Nephron progenitor cell (in vitro differentiated cells): ENCODE measurements at regions not wholly inside any gene's neighbourhood (a gene's known extent, or its start where the extent isn't known, plus 50 kb on each side); places are given as distances from the start of the nearest gene placed in this dataset.

Experiments
- DNase-seq: peaks from one replicate; pipeline ENCODE4 v3.0.0; 2021
- H3K27ac Mint-ChIP-seq: 2 replicates; pipeline ENCODE4 v1.8.0; 2021; ENCODE audit warnings: mild to moderate bottlenecking, moderate library complexity, mixed read lengths
- H3K27me3 Mint-ChIP-seq: 2 replicates; pipeline ENCODE4 v1.8.0; 2021; ENCODE audit warnings: mild to moderate bottlenecking, low read depth, mixed read lengths; ENCODE audit not compliant: poor library complexity
- H3K36me3 Mint-ChIP-seq: 2 replicates; pipeline ENCODE4 v1.8.0; 2021; ENCODE audit warnings: low read depth, mixed read lengths
- H3K4me1 Mint-ChIP-seq: 2 replicates; pipeline ENCODE4 v1.8.0; 2021; ENCODE audit warnings: mixed read lengths
- H3K4me3 Mint-ChIP-seq: 2 replicates; pipeline ENCODE4 v1.8.0; 2021; ENCODE audit warnings: mild to moderate bottlenecking, moderate library complexity, mixed read lengths
- H3K9me3 Mint-ChIP-seq: 2 replicates; pipeline ENCODE4 v1.8.0; 2021; ENCODE audit warnings: mild to moderate bottlenecking, moderate library complexity, mixed read lengths
- TF ChIP-seq, protein P1 (sequence below): fragments of 200-600 bp; sonication (generic); IDR thresholded peaks from 2 replicates; pipeline ENCODE4 v1.5.0; 2021; ENCODE audit warnings: antibody characterized with exemption

DNA sequence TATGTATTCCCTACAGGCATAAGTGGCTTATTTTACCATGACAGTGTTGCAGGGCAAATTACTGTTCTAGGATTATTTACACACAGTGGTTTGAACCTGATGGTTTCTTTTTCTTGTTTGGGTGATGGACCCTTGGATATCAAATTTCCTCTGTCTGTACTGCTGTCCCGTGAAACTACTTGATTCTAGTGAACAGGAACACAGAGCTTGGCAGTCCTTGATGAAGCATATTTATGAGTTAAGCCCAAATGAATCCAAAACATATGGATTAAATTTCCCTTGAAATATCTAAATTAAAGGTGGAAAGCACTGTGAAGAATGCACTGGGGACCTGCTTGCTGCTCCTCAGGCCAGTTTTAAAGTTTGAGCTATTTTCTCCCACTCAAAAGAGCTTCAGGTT, 635.3 kb downstream of the INHBA start:
- Mint-ChIP-seq H3K27ac (no peak overlapping the region), H3K9me3 (peaks cover 7% of the 10 kb centered on the region), H3K27me3 (peaks cover 2% of the 10 kb centered on the region), H3K36me3 (no peaks in the 10 kb centered on the region), H3K4me1 (peaks cover 10% of the 10 kb centered on the region), H3K4me3 (no peak overlapping the region)
- TF ChIP-seq, protein P1, sequence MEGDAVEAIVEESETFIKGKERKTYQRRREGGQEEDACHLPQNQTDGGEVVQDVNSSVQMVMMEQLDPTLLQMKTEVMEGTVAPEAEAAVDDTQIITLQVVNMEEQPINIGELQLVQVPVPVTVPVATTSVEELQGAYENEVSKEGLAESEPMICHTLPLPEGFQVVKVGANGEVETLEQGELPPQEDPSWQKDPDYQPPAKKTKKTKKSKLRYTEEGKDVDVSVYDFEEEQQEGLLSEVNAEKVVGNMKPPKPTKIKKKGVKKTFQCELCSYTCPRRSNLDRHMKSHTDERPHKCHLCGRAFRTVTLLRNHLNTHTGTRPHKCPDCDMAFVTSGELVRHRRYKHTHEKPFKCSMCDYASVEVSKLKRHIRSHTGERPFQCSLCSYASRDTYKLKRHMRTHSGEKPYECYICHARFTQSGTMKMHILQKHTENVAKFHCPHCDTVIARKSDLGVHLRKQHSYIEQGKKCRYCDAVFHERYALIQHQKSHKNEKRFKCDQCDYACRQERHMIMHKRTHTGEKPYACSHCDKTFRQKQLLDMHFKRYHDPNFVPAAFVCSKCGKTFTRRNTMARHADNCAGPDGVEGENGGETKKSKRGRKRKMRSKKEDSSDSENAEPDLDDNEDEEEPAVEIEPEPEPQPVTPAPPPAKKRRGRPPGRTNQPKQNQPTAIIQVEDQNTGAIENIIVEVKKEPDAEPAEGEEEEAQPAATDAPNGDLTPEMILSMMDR = no peak
- no peak for DNase-seq

DNA sequence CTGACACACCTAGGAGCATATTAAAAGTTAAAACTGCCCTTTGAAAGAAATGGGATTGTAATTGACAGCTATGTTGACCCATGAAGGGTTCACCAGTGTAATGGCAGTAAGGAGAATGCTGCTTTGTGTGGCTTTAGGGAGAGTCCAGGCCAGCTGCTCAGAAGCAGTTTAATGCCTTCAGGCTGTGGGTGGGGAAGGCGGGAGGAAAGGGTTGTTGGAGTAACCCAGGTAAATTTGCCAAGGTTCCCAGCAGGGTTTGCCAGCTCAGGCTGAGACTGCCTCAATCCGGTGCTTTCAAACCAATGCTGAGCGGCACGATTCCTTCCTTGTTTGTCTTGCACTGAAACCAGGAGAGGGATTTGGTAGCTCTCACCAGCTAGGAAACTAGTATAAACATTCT, 637.2 kb downstream of the INHBA start:
- no peak for DNase-seq
- H3K9me3 Mint-ChIP-seq = no peaks in the 10 kb centered on the region
- TF ChIP-seq, protein P1 = no peak
- H3K27me3 Mint-ChIP-seq = peaks cover 2% of the 10 kb centered on the region
- no peak overlapping the region for H3K27ac Mint-ChIP-seq
- H3K4me3 Mint-ChIP-seq = no peak overlapping the region
- H3K36me3 Mint-ChIP-seq = no peaks in the 10 kb centered on the region
- peaks cover 10% of the 10 kb centered on the region for H3K4me1 Mint-ChIP-seq

DNA sequence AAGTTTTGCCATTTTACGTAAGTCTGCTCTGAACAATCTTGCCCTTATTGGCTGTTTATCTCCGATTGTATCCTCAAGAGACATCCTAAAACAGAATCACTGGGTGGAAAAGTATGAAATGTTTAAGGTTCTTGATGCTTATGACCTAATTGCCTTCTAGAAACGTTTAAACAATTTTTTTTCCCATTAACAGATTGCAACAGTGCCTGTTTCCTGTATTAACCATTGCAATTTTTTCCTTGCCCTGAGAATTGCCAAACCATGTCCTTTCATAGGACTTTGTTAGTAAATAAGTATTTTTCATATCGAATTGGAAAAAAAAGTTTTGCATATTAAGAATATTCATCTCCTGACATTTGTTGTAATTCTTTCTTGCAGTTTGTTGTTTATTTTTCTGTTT, 639.8 kb downstream of the INHBA start:
- H3K27me3 Mint-ChIP-seq = no peaks in the 10 kb centered on the region
- no peaks in the 10 kb centered on the region for H3K36me3 Mint-ChIP-seq
- DNase-seq = no peak
- no peak overlapping the region for H3K27ac Mint-ChIP-seq
- no peak overlapping the region for H3K4me3 Mint-ChIP-seq
- TF ChIP-seq, protein P1 = no peak
- H3K9me3 Mint-ChIP-seq = peaks cover 2% of the 10 kb centered on the region
- H3K4me1 Mint-ChIP-seq = peaks cover 10% of the 10 kb centered on the region

DNA sequence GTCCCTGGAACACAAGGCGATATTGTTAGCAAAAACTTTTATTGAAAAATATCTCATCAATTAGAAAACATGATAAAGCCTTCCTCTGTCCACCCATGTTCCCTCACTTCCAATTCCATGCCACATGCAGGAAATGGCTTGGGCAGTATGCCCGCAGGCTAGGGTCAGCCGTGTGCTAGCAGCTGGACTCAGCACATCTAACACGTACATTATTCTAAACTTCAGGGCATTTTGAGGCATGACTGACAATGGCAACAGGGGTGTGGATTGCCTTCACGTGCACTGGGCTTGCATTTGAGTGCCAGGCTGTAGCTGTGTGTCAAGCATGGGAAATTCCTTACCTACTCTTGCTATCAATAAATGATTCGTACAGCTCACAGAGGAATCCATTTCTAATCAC, 642.1 kb downstream of the INHBA start:
- no peaks in the 10 kb centered on the region for H3K36me3 Mint-ChIP-seq
- H3K27ac Mint-ChIP-seq = no peak overlapping the region
- no peak overlapping the region for H3K4me3 Mint-ChIP-seq
- no peaks in the 10 kb centered on the region for H3K27me3 Mint-ChIP-seq
- no peak for DNase-seq
- TF ChIP-seq, protein P1 = no peak
- no peaks in the 10 kb centered on the region for H3K4me1 Mint-ChIP-seq
- H3K9me3 Mint-ChIP-seq = peaks cover 9% of the 10 kb centered on the region

DNA sequence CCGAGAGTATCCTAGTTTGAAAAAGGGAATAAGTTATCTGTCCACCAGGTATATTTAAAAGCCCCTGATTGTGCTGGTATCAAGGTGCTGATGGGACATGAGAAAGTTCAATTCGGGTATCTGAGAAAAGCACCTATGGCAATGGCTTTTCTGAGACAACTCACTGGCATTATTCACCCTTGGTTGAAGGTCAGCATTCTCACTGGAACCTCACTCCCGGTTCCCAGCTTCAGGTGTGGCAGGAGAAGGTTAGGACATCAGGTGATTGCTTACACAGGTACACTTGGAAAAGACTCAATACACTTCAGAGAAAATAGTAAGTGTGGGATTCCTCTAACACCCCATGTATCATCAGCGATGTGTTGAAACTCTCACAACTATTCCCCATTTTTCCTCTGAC, 643.1 kb downstream of the INHBA start:
- no peaks in the 10 kb centered on the region for H3K27me3 Mint-ChIP-seq
- no peak for DNase-seq
- TF ChIP-seq, protein P1 = no peak
- H3K27ac Mint-ChIP-seq = no peak overlapping the region
- no peaks in the 10 kb centered on the region for H3K4me1 Mint-ChIP-seq
- no peaks in the 10 kb centered on the region for H3K36me3 Mint-ChIP-seq
- H3K9me3 Mint-ChIP-seq = peaks cover 9% of the 10 kb centered on the region
- H3K4me3 Mint-ChIP-seq = no peak overlapping the region

DNA sequence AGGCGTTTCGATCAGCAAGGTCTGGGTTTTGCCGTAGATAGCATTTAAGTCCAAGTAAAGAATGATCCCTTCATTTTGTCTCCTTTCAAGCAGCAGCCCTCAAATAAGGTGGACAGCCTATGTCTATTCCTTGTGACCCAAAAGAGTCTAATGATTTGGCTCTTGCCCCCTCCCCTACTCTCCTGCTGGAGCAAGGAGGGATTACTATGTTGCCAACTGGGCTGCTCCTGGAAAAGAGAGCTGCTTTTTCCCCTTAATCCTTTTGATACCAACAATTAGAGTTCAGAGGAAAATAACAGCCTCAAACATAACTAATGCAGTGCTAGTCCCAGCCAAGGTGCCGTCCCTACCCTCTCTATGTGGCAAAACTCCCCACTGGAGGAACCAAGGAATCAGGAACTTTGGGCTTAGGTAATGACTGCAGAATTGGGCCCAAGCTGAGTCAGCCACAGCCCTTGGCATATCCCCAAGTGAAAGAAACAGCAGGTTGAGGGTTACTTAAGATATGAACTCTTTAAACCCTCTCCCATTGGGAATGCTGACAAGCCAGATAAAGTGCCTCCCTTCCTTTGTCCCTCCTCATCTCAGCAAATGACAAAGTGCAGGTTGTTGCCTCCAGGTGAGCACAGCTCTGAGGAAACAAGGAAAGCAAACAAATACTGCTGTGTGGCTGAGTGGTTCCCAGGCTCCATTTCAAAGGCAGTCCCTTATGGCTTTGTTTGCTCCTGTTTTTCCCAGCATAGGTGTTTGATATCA, 643.7 kb downstream of the INHBA start:
- peaks cover 9% of the 10 kb centered on the region for H3K9me3 Mint-ChIP-seq
- TF ChIP-seq, protein P1 = no peak
- no peaks in the 10 kb centered on the region for H3K36me3 Mint-ChIP-seq
- H3K27ac Mint-ChIP-seq = no peak overlapping the region
- H3K4me1 Mint-ChIP-seq = no peaks in the 10 kb centered on the region
- DNase-seq = no peak
- H3K27me3 Mint-ChIP-seq = no peaks in the 10 kb centered on the region
- no peak overlapping the region for H3K4me3 Mint-ChIP-seq
